Vagina (tissue), 2 donors: ENCODE measurements at regions not wholly inside any gene's neighbourhood (a gene's known extent, or its start where the extent isn't known, plus 50 kb on each side); places are given as distances from the start of the nearest gene placed in this dataset.

ENCODE experiments used
- POLR2A ChIP-seq, 2 donors: fragments of 450-650 bp; IDR thresholded peaks; one replicate each; pipeline ENCODE4 v1.6.1; 2017; ENCODE audit warnings: antibody characterized with exemption in 2 of 2, mild to moderate bottlenecking in 2 of 2, moderate library complexity in 2 of 2
- TF ChIP-seq, protein P1 (sequence below), 3 experiments: fragments of 450-650 bp in 2 of 3; fragments of 200-600 bp in 1 of 3; sonication (generic) in 1 of 3; IDR thresholded peaks; one replicate each; pipeline ENCODE4 v1.5.1; 2017 to 2019; ENCODE audit warnings: antibody characterized with exemption in 3 of 3, mild to moderate bottlenecking in 2 of 3, moderate library complexity in 2 of 3

DNA sequence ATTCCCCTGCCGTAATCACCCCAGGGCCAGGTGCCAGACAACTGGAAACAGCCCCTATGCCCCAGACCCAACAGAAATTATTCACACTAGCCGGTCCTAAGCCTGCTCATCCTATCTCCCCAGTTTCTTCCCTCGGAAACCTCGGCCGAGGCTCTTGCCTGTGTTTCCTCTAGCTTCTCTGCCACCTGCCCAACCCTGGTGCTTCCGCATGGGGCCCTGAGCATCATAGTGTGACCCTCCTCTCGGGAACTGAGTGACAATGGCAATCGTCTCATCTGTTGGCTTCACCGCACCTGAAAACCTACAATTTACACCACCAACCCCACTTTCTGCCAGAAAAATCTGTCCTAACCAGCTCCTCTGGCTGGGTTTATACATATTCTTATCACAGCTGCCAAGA, 257.3 kb downstream of the SOD2 start:
- TF ChIP-seq, protein P1, sequence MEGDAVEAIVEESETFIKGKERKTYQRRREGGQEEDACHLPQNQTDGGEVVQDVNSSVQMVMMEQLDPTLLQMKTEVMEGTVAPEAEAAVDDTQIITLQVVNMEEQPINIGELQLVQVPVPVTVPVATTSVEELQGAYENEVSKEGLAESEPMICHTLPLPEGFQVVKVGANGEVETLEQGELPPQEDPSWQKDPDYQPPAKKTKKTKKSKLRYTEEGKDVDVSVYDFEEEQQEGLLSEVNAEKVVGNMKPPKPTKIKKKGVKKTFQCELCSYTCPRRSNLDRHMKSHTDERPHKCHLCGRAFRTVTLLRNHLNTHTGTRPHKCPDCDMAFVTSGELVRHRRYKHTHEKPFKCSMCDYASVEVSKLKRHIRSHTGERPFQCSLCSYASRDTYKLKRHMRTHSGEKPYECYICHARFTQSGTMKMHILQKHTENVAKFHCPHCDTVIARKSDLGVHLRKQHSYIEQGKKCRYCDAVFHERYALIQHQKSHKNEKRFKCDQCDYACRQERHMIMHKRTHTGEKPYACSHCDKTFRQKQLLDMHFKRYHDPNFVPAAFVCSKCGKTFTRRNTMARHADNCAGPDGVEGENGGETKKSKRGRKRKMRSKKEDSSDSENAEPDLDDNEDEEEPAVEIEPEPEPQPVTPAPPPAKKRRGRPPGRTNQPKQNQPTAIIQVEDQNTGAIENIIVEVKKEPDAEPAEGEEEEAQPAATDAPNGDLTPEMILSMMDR (IDR thresholded peaks at IDR 0.05), result no peak
- TF ChIP-seq POLR2A (IDR thresholded peaks at IDR 0.05), result no peak
